ENCODE measurements at regions not wholly inside any gene's neighbourhood (a gene's known extent, or its start where the extent isn't known, plus 50 kb on each side); places are given as distances from the start of the nearest gene placed in this dataset.

GRCh38 chr3:162776148-162776547 lies 1279.5 kb downstream of the OTOL1 start:
- no peak for ATAC-seq
- TF ChIP-seq TP53 (CRISPR knock-in tag; IDR thresholded peaks at IDR 0.05) (no peak), PHF8 (IDR thresholded peaks at IDR 0.05; ENCODE audit: borderline replicate concordance, low read depth) (no peak), MAX (IDR thresholded peaks at IDR 0.05) (no peak), FOSL2 (IDR thresholded peaks at IDR 0.05) (no peak), FOSL2 (CRISPR knock-in tag; IDR thresholded peaks at IDR 0.05) (no peak), POLR2AphosphoS2 (conservative IDR thresholded peaks at IDR 0.05; ENCODE audit: low read length) (no peak), FOXS1 (CRISPR knock-in tag; IDR thresholded peaks at IDR 0.05) (no peak), EP300 (IDR thresholded peaks at IDR 0.05) (no peak), CHD4 (IDR thresholded peaks at IDR 0.05; ENCODE audit: borderline replicate concordance) (no peak), JUN (IDR thresholded peaks at IDR 0.05) (no peak), ESRRA (IDR thresholded peaks at IDR 0.05; ENCODE audit: borderline replicate concordance, low read length) (no peak), KDM5A (IDR thresholded peaks at IDR 0.05) (no peak), CHD2 (IDR thresholded peaks at IDR 0.05; ENCODE audit: low read length, partially characterized antibody) (no peak)
- H3K27ac ChIP-seq, result no peak overlapping the region
- no peak for DNase-seq (ENCODE audit: low read depth in 1 of 2, low spot score in 1 of 2)
- no peaks in the 10 kb centered on the region for H3K9me3 ChIP-seq
- H3K4me1 ChIP-seq, result no peaks in the 10 kb centered on the region
- CTCF ChIA-PET, result no interaction called here
- FAIRE-seq, result no peak
- WGBS (ENCODE audit: missing lambda C conversion rate), result 74% methylated on average over 3 of the region's 3 CpGs
- H3K4me2 ChIP-seq, result no peak overlapping the region
- H3K4me3 ChIP-seq, result no peak overlapping the region
- POLR2A ChIA-PET, result no interaction called here

GRCh38 chr3:162777118-162777517 lies 1280.5 kb downstream of the OTOL1 start:
- Histone ChIP-seq H3K27ac (no peak overlapping the region), H3K4me2 (no peak overlapping the region), H3K4me1 (no peaks in the 10 kb centered on the region), H3K9me3 (no peaks in the 10 kb centered on the region), H3K4me3 (no peak overlapping the region)
- TF ChIP-seq RAD21 (conservative IDR thresholded peaks at IDR 0.05 in 1 of 2, IDR thresholded peaks at IDR 0.05 in 1 of 2), result peak; percentile 20 to 38; a peak in 2 of 5 replicates
- peak; percentile 11; the same call in 2 of the 3 replicates for TF ChIP-seq CTCF (IDR thresholded peaks at IDR 0.05)
- TF ChIP-seq NPAS2 (CRISPR knock-in tag; IDR thresholded peaks at IDR 0.05; ENCODE audit: borderline replicate concordance), result no peak
- TF ChIP-seq TFCP2L1 (CRISPR knock-in tag; IDR thresholded peaks at IDR 0.05), result no peak
- DNase-seq (ENCODE audit: low read depth in 1 of 2, low spot score in 1 of 2), result peak in 1 of 2 experiments; percentile 28
- 75% methylated on average over 1 of the region's 1 CpG for WGBS (ENCODE audit: missing lambda C conversion rate)
- ATAC-seq, result peak in 1 of 2 experiments; percentile 46; a peak in 2 of 6 replicates
- no peak for FAIRE-seq
- CTCF ChIA-PET, result no interaction called here
- POLR2A ChIA-PET, result no interaction called here

- Histone ChIP-seq H3K27ac (no peak overlapping the region), H3K9me3 (no peaks in the 10 kb centered on the region), H3K4me2 (no peak overlapping the region), H3K4me1 (no peaks in the 10 kb centered on the region), H3K4me3 (no peak overlapping the region)
- POLR2A ChIA-PET, result no interaction called here
- DNase-seq (ENCODE audit: low read depth in 1 of 2, low spot score in 1 of 2) (no peak), FAIRE-seq (no peak), ATAC-seq (no peak)
- CTCF ChIA-PET, result no interaction called here
- no peak for TF ChIP-seq HES2 (IDR thresholded peaks at IDR 0.05)
- no peak for TF ChIP-seq PBX3 (IDR thresholded peaks at IDR 0.05)
- TF ChIP-seq RNF2 (IDR thresholded peaks at IDR 0.05; ENCODE audit: borderline replicate concordance, low read depth), result no peak
- TF ChIP-seq E2F6 (IDR thresholded peaks at IDR 0.05; ENCODE audit: borderline replicate concordance, low read depth), result no peak
- TF ChIP-seq KDM5A (IDR thresholded peaks at IDR 0.05), result no peak
- no peak for TF ChIP-seq RARB (CRISPR knock-in tag; IDR thresholded peaks at IDR 0.05)
- TF ChIP-seq RFX5 (IDR thresholded peaks at IDR 0.05), result no peak
- TF ChIP-seq NFE2L2 (conservative IDR thresholded peaks at IDR 0.05; ENCODE audit: low read length), result no peak
- TF ChIP-seq SMC3 (IDR thresholded peaks at IDR 0.05), result no peak
Observed at GRCh38 chr3:162780313-162780712, 1283.7 kb downstream of the OTOL1 start.

Data from A549 (cell line).